ENCODE measurements at regions not wholly inside any gene's neighbourhood (a gene's known extent, or its start where the extent isn't known, plus 50 kb on each side); places are given as distances from the start of the nearest gene placed in this dataset.

DNA sequence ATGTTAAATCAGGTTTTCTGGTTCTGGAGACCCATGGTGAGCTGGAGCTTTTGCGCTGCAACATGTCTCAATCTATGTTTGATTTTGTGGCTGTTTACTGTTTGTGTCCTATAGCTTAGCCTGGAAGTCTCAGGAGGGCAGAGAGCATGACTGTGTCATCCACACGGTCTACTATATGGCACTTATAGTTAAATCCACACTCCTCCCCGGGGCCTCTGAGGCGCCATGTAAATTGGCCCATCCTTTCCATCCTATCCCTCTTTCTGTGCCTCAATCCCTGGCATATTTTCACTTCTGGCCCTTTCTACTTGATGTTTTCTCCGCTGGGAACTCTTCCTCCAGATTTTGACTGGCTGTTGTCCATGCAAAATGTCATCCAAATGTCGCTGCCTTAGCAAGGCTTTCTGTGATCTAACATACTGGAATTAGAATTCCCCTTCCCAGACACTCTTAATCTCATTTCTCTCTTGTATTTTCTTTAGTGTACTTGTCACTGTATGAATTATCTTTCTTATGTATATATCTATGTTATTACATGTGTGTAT is 560.8 kb upstream of the RGMA start:
- no peak for DNase-seq (ENCODE audit: low read depth in 1 of 2, low spot score in 1 of 2)
- Histone ChIP-seq H3K27me3 (ENCODE audit: insufficient read depth, poor library complexity, severe bottlenecking) (no peaks in the 10 kb centered on the region), H3K27ac (replicated peaks) (no peak overlapping the region), H3K4me3 (replicated peaks; ENCODE audit: insufficient read depth, low read length) (no peak overlapping the region)
- TF ChIP-seq POLR2AphosphoS5 (IDR thresholded peaks at IDR 0.05; ENCODE audit: low read depth) (no peak), SPI1 (IDR thresholded peaks at IDR 0.05; ENCODE audit: borderline replicate concordance, low read depth) (no peak), GABPA (IDR thresholded peaks at IDR 0.05; ENCODE audit: low read depth) (no peak)
- TF ChIP-seq, protein P1, sequence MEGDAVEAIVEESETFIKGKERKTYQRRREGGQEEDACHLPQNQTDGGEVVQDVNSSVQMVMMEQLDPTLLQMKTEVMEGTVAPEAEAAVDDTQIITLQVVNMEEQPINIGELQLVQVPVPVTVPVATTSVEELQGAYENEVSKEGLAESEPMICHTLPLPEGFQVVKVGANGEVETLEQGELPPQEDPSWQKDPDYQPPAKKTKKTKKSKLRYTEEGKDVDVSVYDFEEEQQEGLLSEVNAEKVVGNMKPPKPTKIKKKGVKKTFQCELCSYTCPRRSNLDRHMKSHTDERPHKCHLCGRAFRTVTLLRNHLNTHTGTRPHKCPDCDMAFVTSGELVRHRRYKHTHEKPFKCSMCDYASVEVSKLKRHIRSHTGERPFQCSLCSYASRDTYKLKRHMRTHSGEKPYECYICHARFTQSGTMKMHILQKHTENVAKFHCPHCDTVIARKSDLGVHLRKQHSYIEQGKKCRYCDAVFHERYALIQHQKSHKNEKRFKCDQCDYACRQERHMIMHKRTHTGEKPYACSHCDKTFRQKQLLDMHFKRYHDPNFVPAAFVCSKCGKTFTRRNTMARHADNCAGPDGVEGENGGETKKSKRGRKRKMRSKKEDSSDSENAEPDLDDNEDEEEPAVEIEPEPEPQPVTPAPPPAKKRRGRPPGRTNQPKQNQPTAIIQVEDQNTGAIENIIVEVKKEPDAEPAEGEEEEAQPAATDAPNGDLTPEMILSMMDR (IDR thresholded peaks at IDR 0.05; ENCODE audit: insufficient read depth, low read length) = no peak
- TF ChIP-seq, protein P2, sequence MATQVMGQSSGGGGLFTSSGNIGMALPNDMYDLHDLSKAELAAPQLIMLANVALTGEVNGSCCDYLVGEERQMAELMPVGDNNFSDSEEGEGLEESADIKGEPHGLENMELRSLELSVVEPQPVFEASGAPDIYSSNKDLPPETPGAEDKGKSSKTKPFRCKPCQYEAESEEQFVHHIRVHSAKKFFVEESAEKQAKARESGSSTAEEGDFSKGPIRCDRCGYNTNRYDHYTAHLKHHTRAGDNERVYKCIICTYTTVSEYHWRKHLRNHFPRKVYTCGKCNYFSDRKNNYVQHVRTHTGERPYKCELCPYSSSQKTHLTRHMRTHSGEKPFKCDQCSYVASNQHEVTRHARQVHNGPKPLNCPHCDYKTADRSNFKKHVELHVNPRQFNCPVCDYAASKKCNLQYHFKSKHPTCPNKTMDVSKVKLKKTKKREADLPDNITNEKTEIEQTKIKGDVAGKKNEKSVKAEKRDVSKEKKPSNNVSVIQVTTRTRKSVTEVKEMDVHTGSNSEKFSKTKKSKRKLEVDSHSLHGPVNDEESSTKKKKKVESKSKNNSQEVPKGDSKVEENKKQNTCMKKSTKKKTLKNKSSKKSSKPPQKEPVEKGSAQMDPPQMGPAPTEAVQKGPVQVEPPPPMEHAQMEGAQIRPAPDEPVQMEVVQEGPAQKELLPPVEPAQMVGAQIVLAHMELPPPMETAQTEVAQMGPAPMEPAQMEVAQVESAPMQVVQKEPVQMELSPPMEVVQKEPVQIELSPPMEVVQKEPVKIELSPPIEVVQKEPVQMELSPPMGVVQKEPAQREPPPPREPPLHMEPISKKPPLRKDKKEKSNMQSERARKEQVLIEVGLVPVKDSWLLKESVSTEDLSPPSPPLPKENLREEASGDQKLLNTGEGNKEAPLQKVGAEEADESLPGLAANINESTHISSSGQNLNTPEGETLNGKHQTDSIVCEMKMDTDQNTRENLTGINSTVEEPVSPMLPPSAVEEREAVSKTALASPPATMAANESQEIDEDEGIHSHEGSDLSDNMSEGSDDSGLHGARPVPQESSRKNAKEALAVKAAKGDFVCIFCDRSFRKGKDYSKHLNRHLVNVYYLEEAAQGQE (IDR thresholded peaks at IDR 0.05; ENCODE audit: insufficient replicate concordance, low read depth) = no peak

DNA sequence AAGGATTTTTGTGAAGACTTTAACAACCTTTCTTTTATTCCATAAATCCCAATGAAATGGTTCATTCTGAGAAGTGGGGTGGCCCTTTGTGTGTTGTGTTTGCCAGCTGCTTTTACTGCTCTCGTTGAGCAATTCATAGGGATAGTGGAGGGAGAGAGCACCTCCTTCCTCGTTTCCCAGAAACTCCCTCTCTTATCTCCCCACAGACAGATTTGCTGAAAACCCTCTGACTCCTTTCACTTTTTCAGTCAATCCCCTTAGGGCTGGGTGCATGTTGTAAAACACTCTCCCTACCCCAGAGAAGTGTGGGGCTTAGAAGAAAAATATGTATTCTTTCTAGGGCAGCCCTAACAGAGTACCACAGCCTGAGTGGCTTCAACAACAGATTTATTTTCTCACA is 557.2 kb upstream of the RGMA start:
- Histone ChIP-seq H3K4me3 (replicated peaks; ENCODE audit: insufficient read depth, low read length) (no peak overlapping the region), H3K27me3 (ENCODE audit: insufficient read depth, poor library complexity, severe bottlenecking) (no peaks in the 10 kb centered on the region), H3K27ac (replicated peaks) (no peak overlapping the region)
- TF ChIP-seq GABPA (IDR thresholded peaks at IDR 0.05; ENCODE audit: low read depth) (no peak), SPI1 (IDR thresholded peaks at IDR 0.05; ENCODE audit: borderline replicate concordance, low read depth) (no peak), POLR2AphosphoS5 (IDR thresholded peaks at IDR 0.05; ENCODE audit: low read depth) (no peak)
- TF ChIP-seq, protein P1 (IDR thresholded peaks at IDR 0.05; ENCODE audit: insufficient read depth, low read length) = no peak
- no peak for DNase-seq (ENCODE audit: low read depth in 1 of 2, low spot score in 1 of 2)

DNA sequence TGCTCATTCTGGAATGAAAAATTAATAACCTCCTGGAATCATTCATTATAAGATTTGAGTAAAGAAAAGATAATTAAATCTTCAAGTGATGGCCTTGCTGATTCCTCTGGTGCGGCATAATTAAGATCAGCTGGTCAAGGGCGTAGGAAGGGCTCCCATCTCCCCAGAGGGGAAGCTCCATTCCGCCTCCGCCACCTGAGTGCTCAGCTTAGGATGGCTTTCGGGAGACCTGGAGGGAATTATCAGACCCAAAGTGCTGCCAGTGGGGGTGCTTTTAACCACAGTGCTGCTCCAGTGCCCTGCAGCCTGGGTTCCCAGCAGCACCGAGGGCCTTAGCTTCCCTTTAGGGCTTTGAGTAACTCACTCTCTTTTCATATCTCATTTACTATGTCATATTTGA is 556.6 kb upstream of the RGMA start:
- DNase-seq (ENCODE audit: low read depth in 1 of 2, low spot score in 1 of 2) = no peak
- TF ChIP-seq POLR2AphosphoS5 (IDR thresholded peaks at IDR 0.05; ENCODE audit: low read depth) (no peak), SPI1 (IDR thresholded peaks at IDR 0.05; ENCODE audit: borderline replicate concordance, low read depth) (no peak), GABPA (IDR thresholded peaks at IDR 0.05; ENCODE audit: low read depth) (no peak)
- TF ChIP-seq, protein P1 (IDR thresholded peaks at IDR 0.05; ENCODE audit: insufficient read depth, low read length) = no peak
- TF ChIP-seq, protein P2 (IDR thresholded peaks at IDR 0.05; ENCODE audit: insufficient replicate concordance, low read depth) = no peak
- Histone ChIP-seq H3K4me3 (replicated peaks; ENCODE audit: insufficient read depth, low read length) (no peak overlapping the region), H3K27ac (replicated peaks) (no peak overlapping the region), H3K27me3 (ENCODE audit: insufficient read depth, poor library complexity, severe bottlenecking) (no peaks in the 10 kb centered on the region)

DNA sequence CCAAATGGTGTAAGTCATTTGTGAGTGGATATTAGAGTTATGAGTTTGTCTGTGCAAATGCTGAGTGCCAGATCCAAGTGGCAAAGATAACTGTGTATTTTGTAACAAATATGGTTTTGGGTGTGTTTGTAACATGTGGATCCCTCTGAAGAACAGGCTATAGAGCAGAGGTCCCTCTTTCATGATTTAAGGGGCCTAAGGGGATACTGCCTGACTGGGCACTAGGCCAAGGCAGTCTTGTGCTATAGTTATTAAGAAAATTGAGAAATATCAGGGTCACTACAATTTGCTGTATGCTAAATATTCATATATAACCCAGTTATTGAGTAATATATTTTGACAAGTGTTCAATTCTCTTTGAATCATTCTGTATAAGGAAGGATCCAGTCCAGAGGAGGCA is 555.6 kb upstream of the RGMA start:
- no peak for DNase-seq (ENCODE audit: low read depth in 1 of 2, low spot score in 1 of 2)
- H3K4me3 ChIP-seq (replicated peaks; ENCODE audit: insufficient read depth, low read length) = no peak overlapping the region
- H3K27me3 ChIP-seq (ENCODE audit: insufficient read depth, poor library complexity, severe bottlenecking) = no peaks in the 10 kb centered on the region
- no peak for TF ChIP-seq GABPA (IDR thresholded peaks at IDR 0.05; ENCODE audit: low read depth)
- TF ChIP-seq SPI1 (IDR thresholded peaks at IDR 0.05; ENCODE audit: borderline replicate concordance, low read depth) = no peak
- no peak for TF ChIP-seq POLR2AphosphoS5 (IDR thresholded peaks at IDR 0.05; ENCODE audit: low read depth)
- H3K27ac ChIP-seq (replicated peaks) = no peak overlapping the region

Measured in HL-60 (cell line).